ENCODE measurements at regions not wholly inside any gene's neighbourhood (a gene's known extent, or its start where the extent isn't known, plus 50 kb on each side); places are given as distances from the start of the nearest gene placed in this dataset.

- Histone ChIP-seq H2AFZ (ENCODE audit: low read depth, low read length) (no peak overlapping the region), H3K27ac (ENCODE audit: low read length) (no peak overlapping the region), H3K4me3 (ENCODE audit: low read length) (no peak overlapping the region), H3K9ac (ENCODE audit: low read length) (no peak overlapping the region), H3K9me3 (ENCODE audit: insufficient read depth, low read length) (no peaks in the 10 kb centered on the region), H3K4me1 (ENCODE audit: low read length) (no peaks in the 10 kb centered on the region), H3K79me2 (ENCODE audit: low read length) (no peaks in the 10 kb centered on the region), H3K4me2 (ENCODE audit: low read length) (no peak overlapping the region), H3K36me3 (replicated peaks; ENCODE audit: low read depth, low read length) (no peaks in the 10 kb centered on the region), H3K27me3 (ENCODE audit: low read depth, low read length) (no peaks in the 10 kb centered on the region), H4K20me1 (ENCODE audit: insufficient read depth, low read length) (no peaks in the 10 kb centered on the region)
- no peak for TF ChIP-seq EZH2phosphoT487 (IDR thresholded peaks at IDR 0.05; ENCODE audit: low read depth)
- TF ChIP-seq, protein P1, sequence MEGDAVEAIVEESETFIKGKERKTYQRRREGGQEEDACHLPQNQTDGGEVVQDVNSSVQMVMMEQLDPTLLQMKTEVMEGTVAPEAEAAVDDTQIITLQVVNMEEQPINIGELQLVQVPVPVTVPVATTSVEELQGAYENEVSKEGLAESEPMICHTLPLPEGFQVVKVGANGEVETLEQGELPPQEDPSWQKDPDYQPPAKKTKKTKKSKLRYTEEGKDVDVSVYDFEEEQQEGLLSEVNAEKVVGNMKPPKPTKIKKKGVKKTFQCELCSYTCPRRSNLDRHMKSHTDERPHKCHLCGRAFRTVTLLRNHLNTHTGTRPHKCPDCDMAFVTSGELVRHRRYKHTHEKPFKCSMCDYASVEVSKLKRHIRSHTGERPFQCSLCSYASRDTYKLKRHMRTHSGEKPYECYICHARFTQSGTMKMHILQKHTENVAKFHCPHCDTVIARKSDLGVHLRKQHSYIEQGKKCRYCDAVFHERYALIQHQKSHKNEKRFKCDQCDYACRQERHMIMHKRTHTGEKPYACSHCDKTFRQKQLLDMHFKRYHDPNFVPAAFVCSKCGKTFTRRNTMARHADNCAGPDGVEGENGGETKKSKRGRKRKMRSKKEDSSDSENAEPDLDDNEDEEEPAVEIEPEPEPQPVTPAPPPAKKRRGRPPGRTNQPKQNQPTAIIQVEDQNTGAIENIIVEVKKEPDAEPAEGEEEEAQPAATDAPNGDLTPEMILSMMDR (IDR thresholded peaks at IDR 0.05; ENCODE audit: low read depth, low read length), result no peak
Observed at GRCh38 chr7:10793995-10794775, 179.5 kb upstream of the PHF14 start.

- H4K20me1 ChIP-seq (ENCODE audit: insufficient read depth, low read length), result no peaks in the 10 kb centered on the region
- no peaks in the 10 kb centered on the region for H3K27me3 ChIP-seq (ENCODE audit: low read depth, low read length)
- TF ChIP-seq, protein P1 (IDR thresholded peaks at IDR 0.05; ENCODE audit: low read depth, low read length), result no peak
- TF ChIP-seq EZH2phosphoT487 (IDR thresholded peaks at IDR 0.05; ENCODE audit: low read depth), result no peak
- no peak overlapping the region for H3K9ac ChIP-seq (ENCODE audit: low read length)
- H3K36me3 ChIP-seq (replicated peaks; ENCODE audit: low read depth, low read length), result no peaks in the 10 kb centered on the region
- no peaks in the 10 kb centered on the region for H3K4me1 ChIP-seq (ENCODE audit: low read length)
- H2AFZ ChIP-seq (ENCODE audit: low read depth, low read length), result no peak overlapping the region
- no peak overlapping the region for H3K27ac ChIP-seq (ENCODE audit: low read length)
- H3K4me3 ChIP-seq (ENCODE audit: low read length), result no peak overlapping the region
- H3K9me3 ChIP-seq (ENCODE audit: insufficient read depth, low read length), result no peaks in the 10 kb centered on the region
- no peak overlapping the region for H3K4me2 ChIP-seq (ENCODE audit: low read length)
- no peaks in the 10 kb centered on the region for H3K79me2 ChIP-seq (ENCODE audit: low read length)
Observed at GRCh38 chr7:10797157-10797556, 176.5 kb upstream of the PHF14 start.

DNA sequence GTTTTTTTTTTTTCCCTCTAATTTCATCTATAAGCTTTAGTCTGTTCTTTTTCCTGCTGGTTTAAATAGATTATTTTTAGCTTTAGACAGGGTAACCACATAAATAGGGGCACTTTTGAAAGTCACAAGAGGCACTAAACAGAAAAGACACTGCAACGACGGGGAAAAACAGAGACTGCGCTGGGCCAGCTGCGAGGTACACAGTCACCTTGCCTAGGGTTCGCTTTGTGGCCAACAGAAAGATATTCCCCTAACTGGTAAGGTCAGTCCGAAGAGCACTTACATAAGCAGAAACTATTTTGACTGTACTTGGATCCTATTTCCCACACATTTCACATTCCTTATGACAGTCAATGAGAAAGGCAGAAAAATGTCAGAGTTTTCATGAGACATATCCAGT lies 175.6 kb upstream of the PHF14 start:
- no peak overlapping the region for H3K4me2 ChIP-seq (ENCODE audit: low read length)
- no peak overlapping the region for H2AFZ ChIP-seq (ENCODE audit: low read depth, low read length)
- H3K4me1 ChIP-seq (ENCODE audit: low read length), result no peaks in the 10 kb centered on the region
- no peaks in the 10 kb centered on the region for H3K27me3 ChIP-seq (ENCODE audit: low read depth, low read length)
- TF ChIP-seq, protein P1 (IDR thresholded peaks at IDR 0.05; ENCODE audit: low read depth, low read length), result no peak
- no peak for TF ChIP-seq EZH2phosphoT487 (IDR thresholded peaks at IDR 0.05; ENCODE audit: low read depth)
- H3K36me3 ChIP-seq (replicated peaks; ENCODE audit: low read depth, low read length), result no peaks in the 10 kb centered on the region
- H3K79me2 ChIP-seq (ENCODE audit: low read length), result no peaks in the 10 kb centered on the region
- H3K9ac ChIP-seq (ENCODE audit: low read length), result no peak overlapping the region
- H3K9me3 ChIP-seq (ENCODE audit: insufficient read depth, low read length), result no peaks in the 10 kb centered on the region
- no peaks in the 10 kb centered on the region for H4K20me1 ChIP-seq (ENCODE audit: insufficient read depth, low read length)
- H3K4me3 ChIP-seq (ENCODE audit: low read length), result no peak overlapping the region
- no peak overlapping the region for H3K27ac ChIP-seq (ENCODE audit: low read length)

GRCh38 chr7:10799475-10799874 lies 174.2 kb upstream of the PHF14 start:
- Histone ChIP-seq H3K4me1 (ENCODE audit: low read length) (no peaks in the 10 kb centered on the region), H2AFZ (ENCODE audit: low read depth, low read length) (no peak overlapping the region), H3K4me2 (ENCODE audit: low read length) (no peak overlapping the region), H4K20me1 (ENCODE audit: insufficient read depth, low read length) (no peaks in the 10 kb centered on the region), H3K4me3 (ENCODE audit: low read length) (no peak overlapping the region), H3K36me3 (replicated peaks; ENCODE audit: low read depth, low read length) (no peaks in the 10 kb centered on the region), H3K27ac (ENCODE audit: low read length) (no peak overlapping the region), H3K9me3 (ENCODE audit: insufficient read depth, low read length) (no peaks in the 10 kb centered on the region), H3K79me2 (ENCODE audit: low read length) (no peaks in the 10 kb centered on the region), H3K9ac (ENCODE audit: low read length) (no peak overlapping the region), H3K27me3 (ENCODE audit: low read depth, low read length) (no peaks in the 10 kb centered on the region)
- no peak for TF ChIP-seq EZH2phosphoT487 (IDR thresholded peaks at IDR 0.05; ENCODE audit: low read depth)
- TF ChIP-seq, protein P1 (IDR thresholded peaks at IDR 0.05; ENCODE audit: low read depth, low read length), result no peak

Data from OCI-LY3 (cell line).